Hematopoietic multipotent progenitor cell treated with erythropoietin and hydrocortisone succinate and interleukin-3 and kit ligand, for 17 days (in vitro differentiated cells): ENCODE measurements at regions not wholly inside any gene's neighbourhood (a gene's known extent, or its start where the extent isn't known, plus 50 kb on each side); places are given as distances from the start of the nearest gene placed in this dataset.

Experiments
- DNase-seq: peaks from one replicate; pipeline ENCODE4 v3.0.0-alpha.2; 2015; ENCODE audit warnings: low spot score

DNA sequence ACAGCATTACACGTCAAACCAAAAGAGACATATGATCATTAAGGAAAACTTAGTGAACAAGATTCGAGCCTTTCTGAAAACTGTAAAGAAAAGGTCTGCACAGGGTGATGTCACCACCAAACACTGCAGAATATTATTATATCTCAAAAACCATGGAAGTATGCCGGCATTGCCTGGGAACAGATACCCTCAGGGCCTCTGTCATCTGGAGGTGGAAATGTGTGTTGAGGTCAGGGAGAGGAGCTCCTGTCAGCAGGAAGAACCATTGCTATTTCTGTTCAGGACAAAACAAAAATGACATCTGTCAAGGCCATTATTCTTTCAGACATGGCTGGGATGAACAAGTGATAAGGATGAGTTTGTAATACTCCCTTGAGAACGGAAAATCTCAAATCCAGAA is 365.9 kb upstream of the TRIB2 start:
- DNase-seq, result no peak

- no peak for DNase-seq
Observed at GRCh38 chr2:12352889-12353288, 363.8 kb upstream of the TRIB2 start.

- no peak for DNase-seq
Observed at GRCh38 chr2:12361506-12361905, 355.2 kb upstream of the TRIB2 start.

- no peak for DNase-seq
Observed at GRCh38 chr2:12363138-12363537, 353.6 kb upstream of the TRIB2 start.

- no peak for DNase-seq
Observed at GRCh38 chr2:12363569-12363968, 353.2 kb upstream of the TRIB2 start.

- DNase-seq, result no peak
Observed at GRCh38 chr2:12369566-12369965, 347.2 kb upstream of the TRIB2 start.

DNA sequence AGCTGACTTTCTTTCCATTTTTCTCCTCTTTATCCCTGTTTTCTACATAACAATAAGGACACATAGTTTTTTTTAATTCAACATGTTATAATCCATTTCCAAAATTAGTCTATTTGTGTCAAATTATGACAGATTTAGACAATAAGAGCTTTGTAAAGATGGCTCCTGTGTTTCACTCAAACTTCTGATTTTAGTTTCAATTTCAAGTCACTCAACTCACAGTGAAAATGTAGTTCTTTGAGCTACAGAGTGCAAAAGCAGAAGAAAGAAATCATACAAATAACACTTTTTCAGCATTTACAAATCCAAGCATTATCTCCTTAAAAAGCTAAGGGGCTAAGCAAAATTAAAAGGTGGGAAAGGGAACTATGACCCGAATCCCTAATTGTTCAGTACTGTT is 340.7 kb upstream of the TRIB2 start:
- DNase-seq, result no peak

- DNase-seq, result no peak
Observed at GRCh38 chr2:12379143-12379542, 337.6 kb upstream of the TRIB2 start.

DNA sequence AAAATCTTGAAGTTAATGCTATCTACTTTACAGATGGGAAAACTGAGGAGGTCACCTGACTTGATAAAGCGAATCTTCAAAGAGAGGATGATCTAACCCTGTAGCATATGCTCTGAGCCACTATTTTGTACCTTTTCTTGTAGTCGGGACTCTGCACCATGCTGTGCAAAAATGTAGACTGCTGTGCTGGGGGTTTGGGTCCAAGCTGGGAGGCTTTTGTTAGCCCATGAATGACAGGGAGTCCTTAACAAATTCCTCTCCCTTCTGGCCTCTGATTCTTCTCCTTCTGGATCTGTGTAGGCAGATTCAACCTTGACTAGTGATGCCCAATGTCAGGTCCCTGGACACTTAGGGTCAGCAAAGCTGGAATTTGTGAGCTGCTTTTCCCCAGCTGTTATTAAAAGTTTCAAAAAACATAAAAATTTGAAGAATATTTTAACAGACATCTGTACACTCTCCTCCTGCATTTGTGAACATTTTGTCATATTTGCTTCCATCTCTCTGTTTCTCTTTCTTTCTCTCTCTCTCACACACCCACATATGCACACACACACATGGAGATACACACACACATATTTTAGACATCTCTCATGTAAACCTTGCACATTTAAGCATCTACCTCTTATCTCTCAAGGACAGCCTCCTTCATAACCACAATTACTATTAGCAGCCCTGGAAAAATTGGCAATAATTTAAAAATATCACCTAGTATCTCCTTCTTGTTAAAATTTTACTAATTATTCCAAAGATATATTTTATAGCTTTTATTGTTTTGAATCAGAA is 335.0 kb upstream of the TRIB2 start:
- no peak for DNase-seq

- DNase-seq, result no peak
Observed at GRCh38 chr2:12382366-12382765, 334.4 kb upstream of the TRIB2 start.

- DNase-seq, result no peak
Observed at GRCh38 chr2:12389344-12390045, 327.2 kb upstream of the TRIB2 start.

GRCh38 chr2:12391116-12391515 is 325.6 kb upstream of the TRIB2 start:
- DNase-seq, result no peak

DNA sequence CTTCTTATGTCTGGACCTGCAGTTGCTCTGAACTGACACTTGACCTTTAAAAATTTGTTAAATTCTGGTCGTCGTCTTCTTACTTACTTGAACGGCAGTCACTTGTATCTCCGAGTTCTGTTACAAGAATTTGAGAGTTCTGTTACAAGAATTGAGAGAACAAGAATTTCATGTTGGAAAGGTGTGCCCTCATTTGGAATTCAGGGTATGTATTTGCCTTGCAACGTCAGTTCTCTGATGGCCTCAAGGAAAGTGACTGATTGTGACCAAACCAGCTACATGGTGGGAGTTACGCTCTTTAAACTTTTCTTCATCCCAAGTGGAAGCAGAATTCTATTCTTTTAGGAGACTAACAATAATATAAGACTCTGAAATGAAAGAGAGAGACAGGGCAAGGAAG is 320.0 kb upstream of the TRIB2 start:
- DNase-seq, result no peak

DNA sequence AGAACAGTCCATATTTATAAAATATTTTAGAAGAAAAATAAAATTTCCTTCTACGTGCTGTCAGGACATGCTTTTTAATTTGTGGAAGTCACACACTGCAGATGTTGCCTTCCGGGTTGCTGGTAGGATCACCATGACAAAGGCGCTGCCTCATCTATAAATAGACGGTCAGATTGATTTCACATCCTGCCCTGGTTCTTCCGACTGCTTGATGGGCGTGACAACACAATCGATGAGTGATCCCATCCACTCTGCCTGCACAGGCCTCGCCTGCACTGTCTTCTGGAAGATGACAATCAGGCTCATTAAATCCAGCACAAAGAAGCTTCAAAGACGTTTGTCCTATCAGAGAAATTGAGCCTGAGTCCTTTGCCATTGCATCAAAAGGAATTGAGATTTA is 318.9 kb upstream of the TRIB2 start:
- no peak for DNase-seq

DNA sequence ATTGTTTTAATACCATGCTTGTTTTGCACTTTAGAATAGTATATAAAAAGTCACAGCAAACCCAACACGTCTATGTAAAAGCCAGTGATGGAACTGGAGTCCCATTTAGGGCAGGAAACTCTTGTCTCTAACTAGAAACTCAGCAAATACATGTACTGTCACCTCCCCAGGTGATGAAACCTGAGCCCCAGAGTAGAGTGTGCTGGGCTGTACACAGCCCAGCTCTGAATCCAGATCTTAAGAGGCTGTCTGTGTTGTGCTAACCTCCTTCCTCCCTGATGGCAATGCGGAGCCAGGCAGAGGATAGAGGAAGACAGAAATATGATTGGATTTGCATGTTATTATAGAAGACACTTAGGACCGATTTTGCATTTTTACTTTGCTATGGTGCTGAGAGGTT is 317.5 kb upstream of the TRIB2 start:
- no peak for DNase-seq

DNA sequence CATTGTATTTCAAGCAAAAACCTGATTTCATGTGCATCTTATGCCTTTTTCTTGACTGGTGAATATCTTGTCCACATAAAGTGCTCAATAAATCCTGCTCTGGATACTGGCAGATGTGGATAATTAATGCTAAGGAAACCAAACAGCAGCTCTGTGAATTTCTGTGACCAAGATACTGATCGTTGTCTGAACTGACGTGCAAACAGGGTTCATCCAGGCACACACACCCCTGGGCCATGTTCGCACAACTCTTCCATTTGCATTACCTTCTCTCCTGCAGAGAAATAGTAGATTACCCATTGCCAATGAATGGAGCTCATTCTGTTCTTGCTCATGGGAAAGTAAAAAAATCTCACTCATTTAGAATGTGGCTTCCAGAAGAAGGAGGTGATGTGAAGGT is 316.2 kb upstream of the TRIB2 start:
- DNase-seq, result no peak

DNA sequence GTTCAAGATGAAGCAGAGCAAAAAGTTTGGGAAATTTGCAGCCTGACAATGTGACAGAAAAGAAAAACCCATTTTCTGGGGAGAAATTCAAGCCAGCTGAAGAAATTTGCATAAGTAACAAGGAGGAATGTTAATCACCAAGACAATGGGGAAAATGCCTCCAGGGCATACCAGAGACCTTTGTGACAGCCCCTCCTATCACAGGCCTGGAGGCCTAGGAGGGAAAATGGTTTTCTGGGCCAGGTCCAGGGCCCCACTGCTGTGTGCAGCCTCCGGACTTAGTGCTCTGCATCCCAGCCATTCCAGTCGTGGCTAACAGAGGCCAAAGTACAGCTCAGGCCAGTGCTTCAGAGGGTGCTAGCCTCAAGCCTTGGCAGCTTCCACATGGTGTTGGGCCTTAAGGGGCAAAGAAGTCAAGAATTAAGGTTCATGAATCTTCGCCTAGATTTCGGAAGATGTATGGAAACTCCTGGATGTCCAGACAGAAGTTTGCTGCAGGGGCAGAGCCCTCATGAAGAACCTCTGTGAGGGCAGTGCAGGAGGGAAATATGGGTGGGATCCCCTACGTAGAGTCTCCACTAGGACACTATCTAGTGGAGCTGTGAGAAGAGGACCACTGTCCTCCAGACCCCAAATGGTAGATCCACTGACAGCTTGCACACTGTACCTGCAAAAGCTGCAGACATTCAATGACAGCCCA is 314.1 kb upstream of the TRIB2 start:
- DNase-seq, result no peak

- DNase-seq, result no peak
Observed at GRCh38 chr2:12404497-12404896, 312.2 kb upstream of the TRIB2 start.

DNA sequence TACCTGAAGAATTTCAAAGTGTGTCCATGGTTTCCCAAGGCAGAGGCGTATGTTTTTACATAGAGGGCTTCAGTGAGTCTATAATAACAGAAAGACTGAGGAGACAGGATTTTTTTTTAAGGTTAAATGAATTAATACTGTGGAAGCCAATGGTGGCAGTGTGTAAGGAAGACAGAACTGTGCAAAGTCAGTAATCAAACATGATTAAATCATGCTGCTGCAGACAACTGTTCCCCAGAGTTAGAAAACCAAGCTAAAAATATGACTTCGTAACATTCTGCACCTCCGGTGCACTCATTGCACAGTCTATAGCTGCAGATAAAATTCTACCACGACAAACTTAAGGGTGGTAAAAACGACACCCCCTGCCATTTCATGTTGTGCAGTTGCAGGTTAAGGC is 309.6 kb upstream of the TRIB2 start:
- no peak for DNase-seq

DNA sequence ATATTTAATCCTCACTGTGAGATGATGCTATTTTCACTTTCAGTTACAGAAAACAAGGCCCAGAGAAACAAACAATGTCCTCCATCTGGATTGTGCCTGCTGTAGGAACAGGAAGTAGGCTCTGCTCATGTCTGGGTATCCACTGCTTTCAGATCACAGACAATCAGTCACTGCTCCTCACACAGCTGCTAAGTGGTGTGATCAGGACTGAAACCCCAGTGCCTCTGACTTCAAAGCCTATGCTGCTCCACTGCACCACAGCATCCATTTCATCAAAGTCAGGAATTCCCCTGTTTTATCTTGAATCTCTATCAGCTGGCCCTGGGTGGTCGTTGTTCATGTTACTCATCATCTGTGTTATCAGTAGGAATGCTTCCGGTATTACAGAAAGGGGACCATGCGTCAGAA is 303.8 kb upstream of the TRIB2 start:
- DNase-seq, result no peak

- DNase-seq, result no peak
Observed at GRCh38 chr2:12415536-12415935, 301.2 kb upstream of the TRIB2 start.

- peak; percentile 12 for DNase-seq
Observed at GRCh38 chr2:12416600-12416999, 300.1 kb upstream of the TRIB2 start.

GRCh38 chr2:12417786-12418185 is 298.9 kb upstream of the TRIB2 start:
- no peak for DNase-seq
